ENCODE measurements at regions not wholly inside any gene's neighbourhood (a gene's known extent, or its start where the extent isn't known, plus 50 kb on each side); places are given as distances from the start of the nearest gene placed in this dataset.

GRCh38 chr3:144529566-144529965 is 557.9 kb downstream of the DIPK2A start:
- no peak overlapping the region for H3K4me3 Mint-ChIP-seq

More at GRCh38 chr3:144529566-144529965, 557.9 kb downstream of the DIPK2A start:
- Histone ChIP-seq H3K56ac (ENCODE audit: insufficient read length, low read depth, low read length) (no peak overlapping the region), H3K23me2 (ENCODE audit: insufficient read length, low read depth, low read length, poor library complexity, severe bottlenecking) (no peaks in the 10 kb centered on the region), H3K23ac (ENCODE audit: insufficient read length, low read depth, low read length) (no peak overlapping the region), H3K9me3 (ENCODE audit: control insufficient read depth, low read depth, low read length) (no peaks in the 10 kb centered on the region), H2AFZ (ENCODE audit: low read length) (no peak overlapping the region), H3K4me2 (ENCODE audit: insufficient read depth, insufficient read length, low read length) (no peak overlapping the region), H2BK20ac (ENCODE audit: low read depth, low read length, poor library complexity, severe bottlenecking) (no peak overlapping the region), H3K79me1 (ENCODE audit: insufficient read depth, low read depth, low read length, poor library complexity, severe bottlenecking) (no peaks in the 10 kb centered on the region), H2AK5ac (ENCODE audit: insufficient read length, low read length) (no peak overlapping the region), H4K5ac (ENCODE audit: insufficient read length, low read depth, low read length) (no peak overlapping the region), H2BK5ac (ENCODE audit: insufficient read length, low read length) (no peak overlapping the region), H3K4me1 (ENCODE audit: insufficient read depth, low read length) (no peaks in the 10 kb centered on the region), H2BK15ac (ENCODE audit: low read depth, low read length) (no peak overlapping the region), H3K27ac (ENCODE audit: insufficient read length, low read depth, low read length) (no peak overlapping the region), H3K4ac (ENCODE audit: low read depth, low read length) (no peak overlapping the region), H3K14ac (ENCODE audit: insufficient read depth, low read length) (no peak overlapping the region), H3K79me2 (ENCODE audit: insufficient read depth, low read length) (no peaks in the 10 kb centered on the region), H2BK12ac (ENCODE audit: insufficient read length, low read depth, low read length) (no peak overlapping the region), H3T11ph (ENCODE audit: low read length) (no peak overlapping the region), H2BK120ac (ENCODE audit: low read depth, low read length, poor library complexity, severe bottlenecking) (no peak overlapping the region), H4K8ac (replicated peaks; ENCODE audit: insufficient read length, low read depth, low read length) (no peak overlapping the region), H3K18ac (ENCODE audit: insufficient read length, low read depth, low read length) (no peak overlapping the region), H3K27me3 (ENCODE audit: insufficient read depth, low read length) (no peaks in the 10 kb centered on the region), H4K91ac (ENCODE audit: insufficient read length, low read depth, low read length) (no peak overlapping the region), H4K20me1 (ENCODE audit: control insufficient read depth, insufficient read depth, insufficient read length) (no peaks in the 10 kb centered on the region), H3K9ac (ENCODE audit: extremely low read depth, insufficient read length, low read length) (no peak overlapping the region)
- TF ChIP-seq CTCF (conservative IDR thresholded peaks at IDR 0.05) = no peak
- DNase-seq = no peak
- no peaks in the 10 kb centered on the region; a peak in 1 of 5 replicates for H3K9me3 Mint-ChIP-seq
- no peaks in the 10 kb centered on the region for H3K27me3 Mint-ChIP-seq (ENCODE audit: low read depth)
- no peak overlapping the region for H3K27ac Mint-ChIP-seq
- H3K36me3 Mint-ChIP-seq (ENCODE audit: insufficient read depth in 1 of 3, low read depth in 3 of 3) = no peaks in the 10 kb centered on the region
- WGBS (ENCODE audit: extremely low coverage, insufficient read length, low lambda C conversion rate) = no CpG with 5 or more reads among the region's 1 CpG
- no peaks in the 10 kb centered on the region for H3K4me1 Mint-ChIP-seq

Measured in H9 (cell line).